K562 (cell line): ENCODE measurements at regions not wholly inside any gene's neighbourhood (a gene's known extent, or its start where the extent isn't known, plus 50 kb on each side); places are given as distances from the start of the nearest gene placed in this dataset.

Experiments
- ATAC-seq: fragments of 200-7000 bp; cut with Tn5 transposase; 3 replicates; pipeline ENCODE4 v1.9.1; 2020; ENCODE audit warnings: moderate library complexity
- BruUV-seq: library from RNA; stranded (reverse); fragments of 400-500 nt; replicated peaks from 2 replicates; lab custom pipeline; 2021; lab: Mats Ljungman, UMichigan
- CTCF ChIA-PET: fragments of 300-600 bp; formaldehyde crosslinking; extraction: SDS; loops from one replicate; lab custom pipeline; 2021; ENCODE audit warnings: low intra/inter-chr PET ratio; lab: Yijun Ruan, JAX
- POLR2A ChIA-PET: fragments of 300-600, 350-650 bp; sonication (Branson Sonifier 250); formaldehyde crosslinking; extraction: SDS; loops from one replicate; lab custom pipeline; 2021; ENCODE audit warnings: antibody characterized with exemption, inconsistent platforms; lab: Yijun Ruan, JAX
- DNase-seq, 4 experiments: peaks; one replicate each; pipeline versions ENCODE4 v3.0.0 to v3.0.0-alpha.2; 2011 to 2018; ENCODE audit warnings: low spot score in 3 of 4, mixed read lengths in 3 of 4; ENCODE audit errors: extremely low read depth in 1 of 4
- FAIRE-seq: peaks from 2 replicates; lab custom pipeline; 2011; peaks lifted over from hg19 to GRCh38; lab: Jason Lieb, UNC
- H2AFZ ChIP-seq: 2 replicates; pipeline ENCODE4 v1.6.0; 2011; ENCODE audit warnings: low read depth, low read length, control low read depth, inconsistent platforms
- H3K27ac ChIP-seq: fragments of 200-600 bp; 3 replicates; pipeline ENCODE4 v1.8.0; 2011; ENCODE audit warnings: low read depth, mild to moderate bottlenecking, control low read depth, inconsistent platforms, low read length, moderate library complexity, mixed read lengths; ENCODE audit errors: extremely low read depth
- H3K27me3 ChIP-seq, 2 experiments: fragments of 300-600 bp in 1 of 2; 2 replicates in 1 of 2; 3 replicates in 1 of 2; pipeline versions ENCODE4 v1.6.0 to v1.8.0; 2011; ENCODE audit warnings: inconsistent platforms in 2 of 2, low read length in 2 of 2, mild to moderate bottlenecking in 1 of 2, mixed read lengths in 1 of 2, moderate library complexity in 1 of 2; ENCODE audit not compliant: control insufficient read depth in 2 of 2, insufficient read depth in 2 of 2
- H3K36me3 ChIP-seq: fragments of 300-600 bp; 3 replicates; pipeline ENCODE4 v1.8.0; 2011; ENCODE audit warnings: mild to moderate bottlenecking, low read length, inconsistent platforms; ENCODE audit not compliant: control insufficient read depth, insufficient read depth
- H3K4me1 ChIP-seq, 2 experiments: fragments of 200-600 bp in 1 of 2; replicated peaks in 1 of 2; 2 replicates in 1 of 2; 3 replicates in 1 of 2; pipeline versions ENCODE4 v1.5.1 to v1.8.0; 2011; ENCODE audit warnings: inconsistent platforms in 2 of 2, low read length in 2 of 2, mild to moderate bottlenecking in 1 of 2, mixed read lengths in 1 of 2, moderate library complexity in 1 of 2; ENCODE audit not compliant: control insufficient read depth in 2 of 2, insufficient read depth in 2 of 2
- H3K4me2 ChIP-seq: 2 replicates; pipeline ENCODE4 v1.6.1; 2011; ENCODE audit warnings: low read length, control low read depth, inconsistent platforms, mixed read lengths; ENCODE audit not compliant: insufficient read depth
- H3K4me3 ChIP-seq: fragments of 200-600 bp; sonication (generic), shearing (Covaris generic); 2 replicates; pipeline ENCODE4 v1.5.1; 2016; ENCODE audit warnings: control low read depth, inconsistent platforms
- H3K79me2 ChIP-seq: fragments of 200-600 bp; 3 replicates; pipeline ENCODE4 v1.8.0; 2011; ENCODE audit warnings: low read length, inconsistent platforms; ENCODE audit not compliant: control insufficient read depth, insufficient read depth
- H3K9ac ChIP-seq, 2 experiments: 2 replicates each; pipeline versions ENCODE4 v1.6.0 to v1.6.1; 2011; ENCODE audit warnings: low read depth in 2 of 2, low read length in 2 of 2, control low read depth in 1 of 2, inconsistent platforms in 1 of 2, mild to moderate bottlenecking in 1 of 2, mixed read lengths in 1 of 2; ENCODE audit not compliant: insufficient read depth in 1 of 2
- H3K9me1 ChIP-seq: one replicate; pipeline ENCODE4 v1.6.0; 2011; ENCODE audit warnings: inconsistent platforms, mild to moderate bottlenecking, low read length, moderate library complexity; ENCODE audit not compliant: control insufficient read depth, insufficient read depth
- H3K9me3 ChIP-seq: replicated peaks from 2 replicates; pipeline ENCODE4 v1.5.1; 2011; ENCODE audit warnings: low read depth, low read length, inconsistent platforms; ENCODE audit not compliant: control insufficient read depth, insufficient read depth
- H4K20me1 ChIP-seq: replicated peaks from 2 replicates; pipeline ENCODE4 v1.6.1; 2011; ENCODE audit warnings: low read length, inconsistent platforms, mixed read lengths; ENCODE audit not compliant: control insufficient read depth, insufficient read depth
- CAMTA2 ChIP-seq: fragments of 250-450 bp; sonication (Bioruptor Pico); conservative IDR thresholded peaks from 2 replicates; pipeline ENCODE4 v1.5.1; 2022
- CHCHD3 ChIP-seq: fragments of 250-450 bp; sonication (Bioruptor Pico); IDR thresholded peaks from 2 replicates; pipeline ENCODE4 v2.1.2; 2022; ENCODE audit warnings: mild to moderate bottlenecking
- ESRRA ChIP-seq: fragments of 450-650 bp; IDR thresholded peaks from 2 replicates; pipeline ENCODE4 v1.6.1; 2014; ENCODE audit warnings: low read depth, mild to moderate bottlenecking, moderate library complexity, borderline replicate concordance
- FIP1L1 ChIP-seq: fragments of 200-400 bp; formaldehyde crosslinking; IDR thresholded peaks from 2 replicates; pipeline ENCODE4 v1.6.1; 2018; ENCODE audit warnings: mild to moderate bottlenecking, low read depth, low read length; ENCODE audit not compliant: poor library complexity, severe bottlenecking
- KDM2B ChIP-seq: fragments of 250-450 bp; sonication (Bioruptor Pico); IDR thresholded peaks from 2 replicates; pipeline ENCODE4 v1.8.0; 2021; ENCODE audit warnings: mild to moderate bottlenecking, moderate library complexity
- NCOA4 ChIP-seq: fragments of 450-650 bp; IDR thresholded peaks from 2 replicates; pipeline ENCODE4 v1.6.1; 2018; ENCODE audit warnings: mild to moderate bottlenecking; ENCODE audit not compliant: partially characterized antibody
- NFYB ChIP-seq: IDR thresholded peaks from 2 replicates; pipeline ENCODE4 v1.6.1; 2011; ENCODE audit warnings: mild to moderate bottlenecking, moderate library complexity; ENCODE audit not compliant: insufficient read length; ENCODE audit errors: extremely low read depth
- NR2C1 ChIP-seq, 2 experiments: fragments of 450-650 bp; IDR thresholded peaks; 2 replicates each; pipeline ENCODE4 v1.6.1; 2017; ENCODE audit warnings: mild to moderate bottlenecking in 2 of 2, antibody characterized with exemption in 1 of 2, inconsistent platforms in 1 of 2, missing compliant biosample characterization in 1 of 2, missing genetic modification characterization in 1 of 2
- PHTF2 ChIP-seq: fragments of 250-450 bp; sonication (Bioruptor Pico); IDR thresholded peaks from 2 replicates; pipeline ENCODE4 v1.5.0; 2021; ENCODE audit warnings: mild to moderate bottlenecking
- PKNOX1 ChIP-seq: fragments of 450-650 bp; IDR thresholded peaks from 2 replicates; pipeline ENCODE4 v1.6.1; 2016
- TCFL5 ChIP-seq: fragments of 250-450 bp; sonication (Bioruptor Pico); conservative IDR thresholded peaks from 2 replicates; pipeline ENCODE4 v1.6.1; 2021; ENCODE audit warnings: mild to moderate bottlenecking, moderate library complexity, matching md5 sums
- TFAP4 ChIP-seq: sonication (generic); formaldehyde crosslinking; IDR thresholded peaks from 2 replicates; pipeline ENCODE4 v1.8.0; 2022; ENCODE audit warnings: missing genetic modification reagents, mild to moderate bottlenecking, moderate library complexity, borderline replicate concordance
- ZKSCAN8 ChIP-seq: fragments of 200-800 bp; sonication (Bioruptor generic); IDR thresholded peaks from 2 replicates; pipeline ENCODE4 v1.6.1; 2016; ENCODE audit warnings: missing genetic modification characterization, missing compliant biosample characterization
- ZNF57 ChIP-seq: fragments of 450-650 bp; formaldehyde crosslinking; IDR thresholded peaks from 2 replicates; pipeline ENCODE4 v1.4.0; 2020; ENCODE audit warnings: mild to moderate bottlenecking, moderate library complexity
- WGBS: fragments of 100-300 bp; shearing (Covaris generic); methylation state at CpG from one replicate; pipeline ENCODE4 v1.1.6; 2016; ENCODE audit warnings: low coverage, mixed read lengths; ENCODE audit not compliant: insufficient coverage; ENCODE audit errors: missing lambda C conversion rate; 5-methylcytosine and 5-hydroxymethylcytosine counted together
- in situ Hi-C: fragments of 300-500 bp; cut with MboI; formaldehyde crosslinking; loops from 4 replicates; pipeline ENCODE4 v1.15.0; 2018; ENCODE audit warnings: inconsistent platforms, mixed read lengths
- intact Hi-C: fragments of 100-400 bp; cut with micrococcal nuclease; formaldehyde crosslinking; loops from 2 replicates; pipeline ENCODE4 v1.14.2; 2022
- TF ChIP-seq, protein P1 (sequence below): fragments of 450-650 bp; IDR thresholded peaks from 2 replicates; pipeline ENCODE4 v1.6.1; 2016; ENCODE audit warnings: antibody characterized with exemption

GRCh38 chr14:28361486-28361885, 405.1 kb upstream of the FOXG1 start:
- no peak for DNase-seq
- TF ChIP-seq TCFL5 (CRISPR knock-in tag) (no peak), ZNF57 (no peak), CHCHD3 (CRISPR knock-in tag) (no peak), PKNOX1 (no peak)
- TF ChIP-seq, all 486 proteins: peak for 0
- H3K4me3 ChIP-seq = no peak overlapping the region
- no peaks in the 10 kb centered on the region for H3K4me1 ChIP-seq
- no TSS peak for BruUV-seq
- intact Hi-C loops (no loop called here), in situ Hi-C loops (no loop called here)
- no peak overlapping the region for H3K9ac ChIP-seq
- H3K9me1 ChIP-seq = no peaks in the 10 kb centered on the region
- H4K20me1 ChIP-seq = no peaks in the 10 kb centered on the region
- no peaks in the 10 kb centered on the region for H3K79me2 ChIP-seq
- H3K4me2 ChIP-seq = no peak overlapping the region
- ATAC-seq (no peak), FAIRE-seq (no peak)
- ChIA-PET CTCF (no interaction called here), POLR2A (no interaction called here)
- H3K9me3 ChIP-seq = no peaks in the 10 kb centered on the region
- H3K27me3 ChIP-seq = no peaks in the 10 kb centered on the region
- no peak overlapping the region for H2AFZ ChIP-seq
- H3K27ac ChIP-seq = no peak overlapping the region
- WGBS = 0% methylated on average over 1 of the region's 1 CpG
- H3K36me3 ChIP-seq = no peaks in the 10 kb centered on the region

GRCh38 chr14:28365510-28365909, 401.1 kb upstream of the FOXG1 start:
- Histone ChIP-seq H3K79me2 (no peaks in the 10 kb centered on the region), H2AFZ (no peak overlapping the region), H3K9me1 (no peaks in the 10 kb centered on the region), H3K9me3 (no peaks in the 10 kb centered on the region), H3K4me2 (no peak overlapping the region), H4K20me1 (no peaks in the 10 kb centered on the region), H3K27me3 (no peaks in the 10 kb centered on the region), H3K4me1 (no peaks in the 10 kb centered on the region), H3K4me3 (no peak overlapping the region), H3K36me3 (no peaks in the 10 kb centered on the region), H3K27ac (no peak overlapping the region), H3K9ac (no peak overlapping the region)
- FAIRE-seq = no peak
- ChIA-PET POLR2A (no interaction called here), CTCF (no interaction called here)
- intact Hi-C loops (no loop called here), in situ Hi-C loops (no loop called here)
- no peak for ATAC-seq
- no peak for DNase-seq
- no peak for TF ChIP-seq TFAP4 (CRISPR knock-in tag)
- no peak for TF ChIP-seq FIP1L1
- no peak for TF ChIP-seq ESRRA
- TF ChIP-seq, protein P1, sequence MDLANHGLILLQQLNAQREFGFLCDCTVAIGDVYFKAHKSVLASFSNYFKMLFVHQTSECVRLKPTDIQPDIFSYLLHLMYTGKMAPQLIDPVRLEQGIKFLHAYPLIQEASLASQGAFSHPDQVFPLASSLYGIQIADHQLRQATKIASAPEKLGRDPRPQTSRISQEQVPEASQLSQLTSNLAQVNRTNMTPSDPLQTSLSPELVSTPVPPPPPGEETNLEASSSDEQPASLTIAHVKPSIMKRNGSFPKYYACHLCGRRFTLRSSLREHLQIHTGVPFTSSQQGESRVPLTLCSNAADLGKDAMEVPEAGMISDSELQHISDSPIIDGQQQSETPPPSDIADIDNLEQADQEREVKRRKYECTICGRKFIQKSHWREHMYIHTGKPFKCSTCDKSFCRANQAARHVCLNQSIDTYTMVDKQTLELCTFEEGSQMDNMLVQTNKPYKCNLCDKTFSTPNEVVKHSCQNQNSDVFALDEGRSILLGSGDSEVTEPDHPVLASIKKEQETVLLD = no peak
- no peak for TF ChIP-seq PHTF2 (CRISPR knock-in tag)
- no peak for TF ChIP-seq NCOA4
- no peak for TF ChIP-seq NR2C1 (IDR thresholded peaks at IDR 0.05)
- TF ChIP-seq NR2C1 (tag; IDR thresholded peaks at IDR 0.05) = no peak
- no peak for TF ChIP-seq KDM2B (CRISPR knock-in tag)
- TF ChIP-seq NFYB = no peak
- TF ChIP-seq CAMTA2 = no peak
- no peak for TF ChIP-seq ZKSCAN8 (CRISPR knock-in tag)
- BruUV-seq = no TSS peak
- 0% methylated on average over 5 of the region's 5 CpGs for WGBS
